ENCODE measurements at regions not wholly inside any gene's neighbourhood (a gene's known extent, or its start where the extent isn't known, plus 50 kb on each side); places are given as distances from the start of the nearest gene placed in this dataset.

DNA sequence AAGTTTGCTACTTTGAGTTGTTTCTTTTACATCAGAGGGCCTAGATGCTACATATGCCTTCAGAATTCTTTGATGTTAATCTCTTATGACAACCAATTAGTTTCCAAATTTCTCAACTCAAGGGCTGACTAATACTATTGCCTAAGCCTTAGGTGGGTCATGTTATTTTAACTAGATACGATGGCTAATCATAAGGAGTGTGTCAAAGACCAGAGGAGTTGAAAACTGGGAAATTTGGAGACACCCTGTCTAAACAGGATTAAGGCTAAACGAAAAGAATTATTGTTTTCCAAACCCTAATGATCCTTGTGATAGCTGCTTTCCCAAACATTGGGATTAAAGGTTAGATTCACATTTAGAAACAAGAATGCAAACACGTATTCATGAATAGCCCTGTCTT lies 228.5 kb downstream of the PCDH7 start:
- Histone ChIP-seq H3K36me3 (ENCODE audit: insufficient read depth, low read length) (no peaks in the 10 kb centered on the region), H3K9me3 (ENCODE audit: control insufficient read depth, insufficient read depth, low read length) (no peaks in the 10 kb centered on the region), H3K4me1 (ENCODE audit: insufficient read depth, low read length) (peaks cover 10% of the 10 kb centered on the region), H3K9ac (ENCODE audit: low read depth, low read length) (no peak overlapping the region)

DNA sequence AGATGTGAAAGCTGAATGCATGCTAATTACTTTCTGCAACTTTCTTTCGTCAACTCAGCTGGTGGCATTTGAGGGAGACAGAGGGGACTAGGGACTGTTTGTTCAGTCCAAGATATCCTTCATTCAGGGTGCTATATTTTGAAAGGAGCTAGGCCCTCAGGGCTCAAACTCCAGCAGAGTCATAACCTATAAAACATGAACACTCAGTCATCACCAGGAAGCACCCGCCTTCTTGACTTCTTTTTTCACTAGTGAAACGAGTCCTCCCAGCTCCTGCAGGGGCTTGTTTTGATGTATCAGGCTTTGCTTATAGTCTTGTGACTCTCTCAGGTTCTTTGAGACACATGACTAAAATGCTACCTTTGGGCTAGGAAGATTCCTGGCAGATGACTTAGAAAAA lies 230.6 kb downstream of the PCDH7 start:
- H3K9ac ChIP-seq (ENCODE audit: low read depth, low read length), result no peak overlapping the region
- no peaks in the 10 kb centered on the region for H3K9me3 ChIP-seq (ENCODE audit: control insufficient read depth, insufficient read depth, low read length)
- peaks cover 6% of the 10 kb centered on the region for H3K4me1 ChIP-seq (ENCODE audit: insufficient read depth, low read length)
- no peaks in the 10 kb centered on the region for H3K36me3 ChIP-seq (ENCODE audit: insufficient read depth, low read length)

DNA sequence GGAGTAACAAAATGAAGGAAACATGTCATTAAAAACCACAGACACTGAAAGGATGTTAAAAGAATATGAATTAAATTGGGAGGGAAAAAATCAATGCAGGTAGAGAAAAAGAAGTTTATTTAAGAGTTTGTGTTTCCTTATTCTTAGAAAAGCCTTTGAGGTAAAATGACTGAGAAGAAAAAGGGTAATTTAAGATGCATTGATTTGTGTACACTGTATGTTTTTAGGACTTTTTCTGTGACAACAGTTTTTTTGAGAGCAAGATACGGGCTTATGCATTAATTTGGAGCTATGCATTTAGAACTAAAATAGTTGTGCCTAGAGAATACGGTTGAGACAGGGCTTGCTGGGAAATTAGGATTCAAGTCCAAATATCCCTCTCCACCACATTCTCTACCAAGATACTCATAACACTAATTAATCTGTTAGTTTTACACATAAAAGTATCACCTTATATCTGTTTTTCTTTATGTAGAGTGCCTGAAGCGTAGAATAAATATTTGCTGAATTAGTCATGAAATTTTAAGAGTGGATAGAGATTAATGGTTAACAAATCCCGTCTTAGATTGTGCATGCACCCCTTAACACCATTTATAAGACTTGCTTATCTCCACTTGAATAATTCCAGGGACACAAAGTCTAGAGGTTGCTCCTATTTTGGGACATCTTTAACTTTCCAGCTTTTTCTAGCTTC lies 232.5 kb downstream of the PCDH7 start:
- Histone ChIP-seq H3K4me1 (ENCODE audit: insufficient read depth, low read length) (peaks cover 4% of the 10 kb centered on the region; the same call in 1 of the 2 replicates), H3K9ac (ENCODE audit: low read depth, low read length) (no peak overlapping the region), H3K36me3 (ENCODE audit: insufficient read depth, low read length) (no peaks in the 10 kb centered on the region), H3K9me3 (ENCODE audit: control insufficient read depth, insufficient read depth, low read length) (no peaks in the 10 kb centered on the region)

DNA sequence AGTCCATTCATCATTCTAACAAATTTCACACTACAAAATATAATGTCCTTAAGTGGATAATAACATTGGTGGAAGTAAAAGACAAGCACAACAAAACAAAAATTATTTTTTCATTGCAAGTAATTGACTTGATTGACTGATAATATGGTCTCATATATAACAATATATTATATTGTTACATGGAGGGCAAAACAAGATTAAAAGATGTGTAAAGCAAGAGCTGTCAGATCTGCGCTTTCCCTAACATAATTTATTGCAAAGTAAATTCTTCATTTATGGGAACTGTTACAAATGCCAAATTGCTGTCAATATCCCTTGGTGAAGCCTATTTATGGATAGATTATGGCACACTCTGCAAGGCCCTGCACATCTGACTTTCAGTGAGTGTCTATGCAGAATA lies 233.6 kb downstream of the PCDH7 start:
- H3K9me3 ChIP-seq (ENCODE audit: control insufficient read depth, insufficient read depth, low read length), result no peaks in the 10 kb centered on the region
- H3K4me1 ChIP-seq (ENCODE audit: insufficient read depth, low read length), result peaks cover 4% of the 10 kb centered on the region; the same call in 1 of the 2 replicates
- H3K9ac ChIP-seq (ENCODE audit: low read depth, low read length), result no peak overlapping the region
- no peaks in the 10 kb centered on the region for H3K36me3 ChIP-seq (ENCODE audit: insufficient read depth, low read length)

- H3K9me3 ChIP-seq (ENCODE audit: control insufficient read depth, insufficient read depth, low read length), result no peaks in the 10 kb centered on the region
Measured at GRCh38 chr4:30956916-30957315, 236.7 kb downstream of the PCDH7 start.

DNA sequence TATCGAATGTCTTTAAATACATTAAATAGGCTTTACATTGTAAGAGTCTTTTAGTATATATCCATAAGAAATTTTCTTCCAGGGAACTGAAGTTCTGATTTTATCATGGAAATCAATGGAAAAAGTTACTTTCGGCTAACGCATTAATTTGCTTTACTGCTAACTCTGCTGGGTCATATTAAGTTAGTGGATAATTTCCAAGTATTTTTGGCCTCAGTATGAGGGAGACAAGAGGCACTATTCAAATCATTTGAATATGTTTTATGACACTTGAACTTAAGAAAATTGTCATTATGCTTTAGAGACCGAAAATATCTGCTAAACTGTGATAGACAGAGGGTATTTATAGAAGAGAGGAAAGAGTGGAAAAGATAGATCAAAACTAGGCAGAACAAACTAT lies 237.5 kb downstream of the PCDH7 start:
- no peak overlapping the region for H3K9ac ChIP-seq (ENCODE audit: low read depth, low read length)
- no peaks in the 10 kb centered on the region for H3K9me3 ChIP-seq (ENCODE audit: control insufficient read depth, insufficient read depth, low read length)
- no peaks in the 10 kb centered on the region for H3K4me1 ChIP-seq (ENCODE audit: insufficient read depth, low read length)
- no peaks in the 10 kb centered on the region for H3K36me3 ChIP-seq (ENCODE audit: insufficient read depth, low read length)

More at GRCh38 chr4:30956916-30957315, 236.7 kb downstream of the PCDH7 start:
- no peak overlapping the region for H3K9ac ChIP-seq (ENCODE audit: low read depth, low read length)
- H3K4me1 ChIP-seq (ENCODE audit: insufficient read depth, low read length), result no peaks in the 10 kb centered on the region
- no peaks in the 10 kb centered on the region for H3K36me3 ChIP-seq (ENCODE audit: insufficient read depth, low read length)

DNA sequence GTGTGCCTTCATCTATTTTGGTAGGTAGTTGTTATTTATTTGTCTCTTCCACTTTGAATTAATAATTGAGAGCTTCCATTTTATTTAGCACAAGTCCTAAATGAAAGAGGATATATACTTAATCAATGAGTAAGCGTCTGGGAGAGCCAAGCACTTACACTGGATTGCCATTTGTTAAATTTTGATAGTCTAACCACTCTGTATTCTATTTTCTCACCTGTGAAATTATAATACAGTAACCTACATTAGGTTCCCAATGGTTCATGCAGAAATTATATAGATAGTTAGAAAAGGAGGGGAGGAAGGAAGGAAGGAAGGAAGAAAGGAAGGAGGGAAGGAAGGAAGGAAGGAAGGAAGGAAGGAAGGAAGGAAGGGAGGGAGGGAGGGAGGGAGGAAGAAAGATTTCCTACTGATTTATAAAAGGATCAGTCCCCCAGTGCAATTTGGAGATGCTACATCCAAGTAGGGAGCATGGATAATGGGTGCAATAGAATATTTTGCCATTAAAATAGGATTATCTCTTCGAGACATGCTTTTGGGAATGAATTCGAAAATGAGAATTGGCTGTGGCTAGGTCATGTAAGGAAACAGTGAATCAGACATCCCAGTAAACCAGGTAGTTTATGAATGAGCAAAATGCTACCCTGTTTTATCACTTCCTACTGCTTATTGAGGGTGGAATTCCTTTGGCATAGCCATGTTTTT lies 239.8 kb downstream of the PCDH7 start:
- H3K36me3 ChIP-seq (ENCODE audit: insufficient read depth, low read length), result no peaks in the 10 kb centered on the region
- no peak overlapping the region for H3K9ac ChIP-seq (ENCODE audit: low read depth, low read length)
- H3K9me3 ChIP-seq (ENCODE audit: control insufficient read depth, insufficient read depth, low read length), result no peaks in the 10 kb centered on the region
- H3K4me1 ChIP-seq (ENCODE audit: insufficient read depth, low read length), result no peaks in the 10 kb centered on the region

DNA sequence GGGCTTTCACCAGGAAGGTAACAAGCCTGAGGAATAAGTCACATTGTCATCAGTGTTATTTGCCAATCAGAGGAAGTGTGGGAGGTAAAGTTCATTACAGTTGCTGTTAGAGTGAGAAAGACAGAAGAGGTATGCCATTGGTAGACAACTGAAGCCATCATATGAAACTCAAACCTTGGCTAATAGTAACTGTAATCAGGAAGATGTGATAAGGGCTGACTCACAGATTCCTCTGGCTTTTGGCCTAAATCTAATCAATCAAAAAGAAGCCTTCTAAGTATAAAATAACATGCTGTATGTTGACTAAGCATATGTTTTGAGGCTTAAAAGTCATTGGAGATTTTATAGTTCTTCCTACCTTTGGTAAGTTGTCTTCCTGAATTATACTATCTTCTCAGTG lies 242.8 kb downstream of the PCDH7 start:
- H3K4me1 ChIP-seq (ENCODE audit: insufficient read depth, low read length), result no peaks in the 10 kb centered on the region
- no peaks in the 10 kb centered on the region for H3K9me3 ChIP-seq (ENCODE audit: control insufficient read depth, insufficient read depth, low read length)
- no peaks in the 10 kb centered on the region for H3K36me3 ChIP-seq (ENCODE audit: insufficient read depth, low read length)
- H3K9ac ChIP-seq (ENCODE audit: low read depth, low read length), result no peak overlapping the region

GRCh38 chr4:30968926-30969325 lies 248.8 kb downstream of the PCDH7 start:
- Histone ChIP-seq H3K4me1 (ENCODE audit: insufficient read depth, low read length) (no peaks in the 10 kb centered on the region), H3K9me3 (ENCODE audit: control insufficient read depth, insufficient read depth, low read length) (no peaks in the 10 kb centered on the region), H3K36me3 (ENCODE audit: insufficient read depth, low read length) (no peaks in the 10 kb centered on the region), H3K9ac (ENCODE audit: low read depth, low read length) (no peak overlapping the region)

DNA sequence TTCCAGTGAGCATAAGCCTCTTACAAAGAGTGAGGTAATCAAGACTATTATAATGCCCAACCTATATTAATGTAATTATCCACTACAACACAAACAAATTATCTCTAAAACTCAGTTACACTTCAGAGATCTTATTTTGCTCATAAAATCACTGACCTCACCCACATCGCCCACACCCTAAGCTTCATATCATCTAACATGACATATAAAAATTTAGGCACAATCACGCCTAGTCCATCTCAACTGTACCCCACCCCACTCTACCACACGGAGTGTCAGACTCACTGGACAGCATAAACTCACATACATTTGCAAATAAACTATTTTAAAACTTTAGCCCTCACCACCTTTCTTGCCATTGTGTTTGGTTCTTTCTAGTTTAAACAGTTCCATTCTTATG lies 252.4 kb downstream of the PCDH7 start:
- Histone ChIP-seq H3K36me3 (ENCODE audit: insufficient read depth, low read length) (no peaks in the 10 kb centered on the region), H3K9ac (ENCODE audit: low read depth, low read length) (no peak overlapping the region), H3K4me1 (ENCODE audit: insufficient read depth, low read length) (peaks cover 4% of the 10 kb centered on the region; the same call in 1 of the 2 replicates), H3K9me3 (ENCODE audit: control insufficient read depth, insufficient read depth, low read length) (no peaks in the 10 kb centered on the region)

DNA sequence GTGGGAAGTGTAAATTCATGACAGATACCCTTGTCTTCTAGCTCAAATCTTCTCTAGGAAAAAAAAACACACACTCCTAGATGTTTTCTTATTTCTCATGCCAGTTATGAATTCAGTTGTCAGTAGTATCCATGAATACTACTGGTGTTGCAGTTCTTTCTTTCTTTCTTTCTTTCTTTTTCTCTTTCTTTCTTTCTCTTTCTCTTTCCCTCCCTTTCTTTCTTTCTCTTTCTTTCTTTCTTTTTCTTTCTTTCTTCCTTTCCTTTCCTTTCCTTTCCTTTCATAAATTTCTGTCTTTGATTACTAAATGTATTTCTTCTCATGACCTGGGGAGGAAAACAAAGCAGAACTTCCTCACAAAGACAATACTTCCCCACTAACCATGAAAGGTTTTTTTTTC lies 253.8 kb downstream of the PCDH7 start:
- Histone ChIP-seq H3K4me1 (ENCODE audit: insufficient read depth, low read length) (peaks cover 4% of the 10 kb centered on the region; the same call in 1 of the 2 replicates), H3K9me3 (ENCODE audit: control insufficient read depth, insufficient read depth, low read length) (no peaks in the 10 kb centered on the region), H3K36me3 (ENCODE audit: insufficient read depth, low read length) (no peaks in the 10 kb centered on the region), H3K9ac (ENCODE audit: low read depth, low read length) (no peak overlapping the region)

DNA sequence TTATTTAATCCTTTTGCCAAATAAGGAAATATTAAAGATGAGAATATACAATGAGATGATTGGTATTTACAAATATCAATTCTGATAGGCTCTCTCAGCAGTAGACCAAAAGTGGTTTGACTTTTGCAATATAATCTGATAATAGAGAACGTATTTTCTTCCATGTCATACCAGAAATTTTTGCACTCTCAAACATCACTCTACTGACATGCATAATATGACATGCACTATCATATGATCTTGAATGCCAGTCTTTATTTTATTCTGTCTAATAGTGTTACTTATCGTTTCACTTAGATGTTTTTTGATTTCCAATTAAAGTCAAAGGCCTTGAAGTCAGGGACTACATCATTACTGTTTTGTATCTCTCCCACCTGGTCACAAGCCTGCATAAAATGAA lies 259.2 kb downstream of the PCDH7 start:
- Histone ChIP-seq H3K36me3 (ENCODE audit: insufficient read depth, low read length) (no peaks in the 10 kb centered on the region), H3K4me1 (ENCODE audit: insufficient read depth, low read length) (peaks cover 4% of the 10 kb centered on the region; the same call in 1 of the 2 replicates), H3K9ac (ENCODE audit: low read depth, low read length) (no peak overlapping the region), H3K9me3 (ENCODE audit: control insufficient read depth, insufficient read depth, low read length) (no peaks in the 10 kb centered on the region)

- H3K9ac ChIP-seq (ENCODE audit: low read depth, low read length), result no peak overlapping the region
- H3K36me3 ChIP-seq (ENCODE audit: insufficient read depth, low read length), result no peaks in the 10 kb centered on the region
- no peaks in the 10 kb centered on the region for H3K4me1 ChIP-seq (ENCODE audit: insufficient read depth, low read length)
- no peaks in the 10 kb centered on the region for H3K9me3 ChIP-seq (ENCODE audit: control insufficient read depth, insufficient read depth, low read length)
Measured at GRCh38 chr4:30989508-30989907, 269.3 kb downstream of the PCDH7 start.

DNA sequence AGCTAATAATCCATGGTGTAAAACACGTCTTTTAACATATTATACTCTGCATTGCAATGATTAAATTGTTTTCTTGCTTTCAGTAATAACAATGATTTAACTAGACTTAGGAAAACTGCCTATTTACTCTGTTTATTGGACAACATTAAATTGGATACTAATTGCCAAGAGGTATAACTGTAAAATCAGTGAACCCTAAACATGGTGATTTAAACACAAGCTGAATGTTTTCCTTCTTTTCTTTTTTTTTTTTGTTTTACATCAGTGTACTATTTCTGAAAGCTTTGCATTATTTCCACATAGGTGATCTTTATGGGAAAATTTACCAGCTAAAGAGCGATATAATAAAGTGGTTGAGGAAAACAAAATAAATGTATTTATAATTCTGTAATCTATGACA lies 276.7 kb downstream of the PCDH7 start:
- Histone ChIP-seq H3K9ac (ENCODE audit: low read depth, low read length) (no peak overlapping the region), H3K9me3 (ENCODE audit: control insufficient read depth, insufficient read depth, low read length) (no peaks in the 10 kb centered on the region), H3K4me1 (ENCODE audit: insufficient read depth, low read length) (no peaks in the 10 kb centered on the region), H3K36me3 (ENCODE audit: insufficient read depth, low read length) (no peaks in the 10 kb centered on the region)

DNA sequence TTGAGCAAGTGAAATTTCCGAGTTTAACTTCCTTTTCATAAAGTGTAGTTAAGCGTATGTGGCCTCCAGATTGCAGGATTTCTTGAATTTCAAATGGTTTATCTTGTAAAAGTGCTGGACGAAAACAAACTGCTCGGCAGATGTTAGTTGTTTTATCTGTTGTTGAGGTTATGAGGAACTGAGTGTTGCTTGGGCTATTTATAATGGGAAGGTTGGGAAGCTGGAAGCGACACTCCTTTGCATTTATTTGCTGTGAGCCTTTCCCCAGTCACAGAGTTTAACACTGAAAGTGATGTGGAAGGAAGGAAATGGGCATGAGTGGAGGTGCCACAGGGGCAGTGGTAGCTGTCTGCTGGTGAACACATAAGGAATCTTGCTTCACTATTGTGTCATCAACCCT lies 284.9 kb downstream of the PCDH7 start:
- H3K9me3 ChIP-seq (ENCODE audit: control insufficient read depth, insufficient read depth, low read length), result no peaks in the 10 kb centered on the region
- no peaks in the 10 kb centered on the region for H3K4me1 ChIP-seq (ENCODE audit: insufficient read depth, low read length)
- H3K36me3 ChIP-seq (ENCODE audit: insufficient read depth, low read length), result no peaks in the 10 kb centered on the region
- H3K9ac ChIP-seq (ENCODE audit: low read depth, low read length), result no peak overlapping the region

All from ES-I3 (cell line).